BLaER1 treated with 17β-estradiol and CSF1 and Interleukin-3, amounts not matched to agents 10 nM and 100 nM (cell line): ENCODE measurements at regions not wholly inside any gene's neighbourhood (a gene's known extent, or its start where the extent isn't known, plus 50 kb on each side); places are given as distances from the start of the nearest gene placed in this dataset.
A peak's percentile ranks its signal among the peaks of the same experiment; 100 is the strongest.

Experiments used
- H3K27ac ChIP-seq, 11 experiments: shearing (Covaris generic); formaldehyde crosslinking; 2 replicates each; pipeline ENCODE4 v1.8.1; 2022
- H3K27me3 ChIP-seq, 11 experiments: shearing (Covaris generic); formaldehyde crosslinking; 2 replicates each; pipeline ENCODE4 v1.8.1; 2022
- H3K36me3 ChIP-seq, 11 experiments: shearing (Covaris generic); formaldehyde crosslinking; 2 replicates each; pipeline ENCODE4 v1.8.1; 2022
- H3K4me1 ChIP-seq, 10 experiments: shearing (Covaris generic); formaldehyde crosslinking; 2 replicates each; pipeline ENCODE4 v1.8.1; 2022
- H3K4me2 ChIP-seq, 11 experiments: shearing (Covaris generic); formaldehyde crosslinking; 2 replicates each; pipeline ENCODE4 v1.8.1; 2022
- H3K4me3 ChIP-seq, 10 experiments: shearing (Covaris generic); formaldehyde crosslinking; 2 replicates each; pipeline ENCODE4 v1.8.1; 2022
- H3K9ac ChIP-seq, 11 experiments: shearing (Covaris generic); formaldehyde crosslinking; 2 replicates each; pipeline ENCODE4 v1.8.1; 2022
- H3K9me3 ChIP-seq, 11 experiments: shearing (Covaris generic); formaldehyde crosslinking; replicated peaks in 1 of 11; 2 replicates each; pipeline ENCODE4 v1.8.1; 2022
- H4K20me1 ChIP-seq, 11 experiments: shearing (Covaris generic); formaldehyde crosslinking; 2 replicates each; pipeline ENCODE4 v1.8.1; 2022
- Cebpa-rat ChIP-seq, 11 experiments: shearing (Covaris generic); IDR thresholded peaks; 2 replicates each; pipeline ENCODE4 v1.8.1; 2022

GRCh38 chr17:77481476-77482374 lies 341.0 kb downstream of the SEC14L1 start:
- peak overlapping the region in 7 of 11 experiments; percentile 10 to 80 (median 73); a peak in 11 of 22 replicates for H3K9ac ChIP-seq
- no peaks in the 10 kb centered on the region for H3K27me3 ChIP-seq

GRCh38 chr17:77482375-77483127 lies 341.8 kb downstream of the SEC14L1 start:
- Histone ChIP-seq H3K27me3 (no peaks in the 10 kb centered on the region), H3K9me3 (peaks cover 0 to 11% (median 5%) of the 10 kb centered on the region in 11 experiments; a peak in 7 of 22 replicates), H3K36me3 (peaks cover 50 to 91% (median 71%) of the 10 kb centered on the region in 11 experiments), H3K9ac (peak overlapping the region in 7 of 11 experiments; percentile 0 to 78 (median 18); a peak in 11 of 22 replicates), H3K4me3 (peak overlapping the region in 1 of 10 experiments; percentile 11; a peak in 1 of 20 replicates), H3K4me1 (peaks cover 44 to 92% (median 84%) of the 10 kb centered on the region in 10 experiments), H3K27ac (peak overlapping the region in 9 of 11 experiments; percentile 14 to 88 (median 34); a peak in 14 of 22 replicates), H4K20me1 (peaks cover 85 to 99% (median 98%) of the 10 kb centered on the region in 11 experiments), H3K4me2 (peak overlapping the region in 9 of 11 experiments; percentile 52 to 100 (median 99); a peak in 18 of 22 replicates)
- no peak for TF ChIP-seq Cebpa-rat (IDR thresholded peaks at IDR 0.05)

More at GRCh38 chr17:77481476-77482374, 341.0 kb downstream of the SEC14L1 start:
- Histone ChIP-seq H4K20me1 (peaks cover 85 to 99% (median 98%) of the 10 kb centered on the region in 11 experiments), H3K27ac (peak overlapping the region in 7 of 11 experiments; percentile 75 to 89 (median 80); a peak in 15 of 22 replicates), H3K9me3 (peaks cover 0 to 11% (median 5%) of the 10 kb centered on the region in 11 experiments; a peak in 7 of 22 replicates), H3K4me1 (peaks cover 52 to 92% (median 84%) of the 10 kb centered on the region in 10 experiments), H3K4me2 (peak overlapping the region; percentile 84 to 100 (median 99); a peak in 21 of 22 replicates), H3K36me3 (peaks cover 42 to 87% (median 63%) of the 10 kb centered on the region in 11 experiments), H3K4me3 (0 out of 20 replicates have a peak overlapping the region, but pooled peaks of 1 of the 10 experiments have one; percentile 11)
- TF ChIP-seq Cebpa-rat (IDR thresholded peaks at IDR 0.05): no peak

- H4K20me1 ChIP-seq: peaks cover 85 to 99% (median 98%) of the 10 kb centered on the region in 11 experiments
- peak overlapping the region in 9 of 11 experiments; percentile 14 to 88 (median 34); a peak in 13 of 22 replicates for H3K27ac ChIP-seq
- no peaks in the 10 kb centered on the region for H3K27me3 ChIP-seq
- H3K4me2 ChIP-seq: peak overlapping the region in 8 of 11 experiments; percentile 52 to 100 (median 98); a peak in 15 of 22 replicates
- no peak overlapping the region; a peak in 2 of 20 replicates for H3K4me3 ChIP-seq
- TF ChIP-seq Cebpa-rat (IDR thresholded peaks at IDR 0.05): no peak
- H3K9ac ChIP-seq: peak overlapping the region in 8 of 11 experiments; percentile 0 to 78 (median 19); a peak in 10 of 22 replicates
- H3K36me3 ChIP-seq: peaks cover 56 to 91% (median 74%) of the 10 kb centered on the region in 11 experiments
- peaks cover 0 to 11% (median 5%) of the 10 kb centered on the region in 11 experiments; a peak in 7 of 22 replicates for H3K9me3 ChIP-seq
- H3K4me1 ChIP-seq: peaks cover 37 to 92% (median 84%) of the 10 kb centered on the region in 10 experiments
These were observed 342.4 kb downstream of the SEC14L1 start for GRCh38 chr17:77483128-77483598.

- H3K9ac ChIP-seq: no peak overlapping the region; a peak in 1 of 22 replicates
- H3K27me3 ChIP-seq: no peaks in the 10 kb centered on the region
- H4K20me1 ChIP-seq: peaks cover 87 to 99% (median 98%) of the 10 kb centered on the region in 11 experiments
- no peak for TF ChIP-seq Cebpa-rat (IDR thresholded peaks at IDR 0.05)
- no peak overlapping the region for H3K4me3 ChIP-seq
- peaks cover 66 to 94% (median 83%) of the 10 kb centered on the region in 11 experiments for H3K36me3 ChIP-seq
- H3K4me2 ChIP-seq: peak overlapping the region in 4 of 11 experiments; percentile 98 to 100 (median 100); a peak in 4 of 22 replicates
- peaks cover 28 to 92% (median 84%) of the 10 kb centered on the region in 10 experiments for H3K4me1 ChIP-seq
- H3K9me3 ChIP-seq: peaks cover 0 to 11% (median 5%) of the 10 kb centered on the region in 11 experiments; a peak in 7 of 22 replicates
- peak overlapping the region in 3 of 11 experiments; percentile 55 to 88 (median 68); a peak in 2 of 22 replicates for H3K27ac ChIP-seq
These were observed 343.3 kb downstream of the SEC14L1 start for GRCh38 chr17:77484111-77484510.

- Histone ChIP-seq H4K20me1 (peaks cover 90 to 100% (median 100%) of the 10 kb centered on the region in 11 experiments), H3K4me2 (0 out of 22 replicates have a peak overlapping the region, but pooled peaks of 1 of the 11 experiments have one; percentile 2), H3K9me3 (peaks cover 0 to 11% (median 5%) of the 10 kb centered on the region in 11 experiments; a peak in 7 of 22 replicates), H3K9ac (no peak overlapping the region), H3K4me3 (no peak overlapping the region), H3K27me3 (no peaks in the 10 kb centered on the region), H3K36me3 (peaks cover 77 to 100% (median 95%) of the 10 kb centered on the region in 11 experiments), H3K27ac (no peak overlapping the region; a peak in 1 of 22 replicates), H3K4me1 (peaks cover 16 to 92% (median 84%) of the 10 kb centered on the region in 10 experiments)
- TF ChIP-seq Cebpa-rat (IDR thresholded peaks at IDR 0.05): no peak
These were observed 344.5 kb downstream of the SEC14L1 start for GRCh38 chr17:77485089-77485833.

- Histone ChIP-seq H3K27me3 (no peaks in the 10 kb centered on the region), H4K20me1 (peaks cover 87 to 100% (median 100%) of the 10 kb centered on the region in 11 experiments), H3K36me3 (peaks cover 88 to 100% (median 98%) of the 10 kb centered on the region in 11 experiments), H3K4me3 (no peak overlapping the region), H3K4me2 (peak overlapping the region in 1 of 11 experiments; percentile 4; a peak in 1 of 22 replicates), H3K4me1 (peaks cover 17 to 92% (median 84%) of the 10 kb centered on the region in 10 experiments), H3K27ac (no peak overlapping the region), H3K9ac (no peak overlapping the region), H3K9me3 (peaks cover 0 to 11% (median 5%) of the 10 kb centered on the region in 11 experiments; a peak in 7 of 22 replicates)
- no peak for TF ChIP-seq Cebpa-rat (IDR thresholded peaks at IDR 0.05)
These were observed 346.5 kb downstream of the SEC14L1 start for GRCh38 chr17:77487211-77487629.
